ENCODE measurements at regions not wholly inside any gene's neighbourhood (a gene's known extent, or its start where the extent isn't known, plus 50 kb on each side); places are given as distances from the start of the nearest gene placed in this dataset.
"Not testable (repeated sequence)": the region's sequence is repeated elsewhere in the genome, so short reads cannot be mapped to it uniquely, and the experiment has no call there.

GRCh38 chr4:71841336-71841735, 57.5 kb upstream of the GC start:
- no peak for DNase-seq

GRCh38 chr4:71847300-71847699, 63.4 kb upstream of the GC start:
- no peak for DNase-seq

DNA sequence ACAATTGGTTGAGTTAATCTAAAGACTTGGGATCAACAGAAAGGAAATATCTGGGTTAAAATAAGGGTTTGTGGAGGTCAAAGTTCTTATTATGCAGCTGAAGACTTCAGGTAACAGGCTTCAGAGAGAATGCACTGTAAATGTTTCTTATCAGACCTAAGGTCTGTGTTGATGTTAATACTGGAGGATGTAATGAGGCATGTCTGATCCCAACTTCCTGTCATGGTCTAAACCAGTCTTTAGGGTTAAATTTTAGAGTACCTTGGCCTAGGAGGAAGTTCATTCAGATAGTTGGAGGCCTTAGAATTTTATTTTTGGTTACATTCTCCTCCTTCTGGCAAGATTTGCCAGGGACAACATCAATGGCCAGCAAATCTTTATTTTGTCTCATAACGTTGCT, 72.1 kb upstream of the GC start:
- DNase-seq, result no peak

DNA sequence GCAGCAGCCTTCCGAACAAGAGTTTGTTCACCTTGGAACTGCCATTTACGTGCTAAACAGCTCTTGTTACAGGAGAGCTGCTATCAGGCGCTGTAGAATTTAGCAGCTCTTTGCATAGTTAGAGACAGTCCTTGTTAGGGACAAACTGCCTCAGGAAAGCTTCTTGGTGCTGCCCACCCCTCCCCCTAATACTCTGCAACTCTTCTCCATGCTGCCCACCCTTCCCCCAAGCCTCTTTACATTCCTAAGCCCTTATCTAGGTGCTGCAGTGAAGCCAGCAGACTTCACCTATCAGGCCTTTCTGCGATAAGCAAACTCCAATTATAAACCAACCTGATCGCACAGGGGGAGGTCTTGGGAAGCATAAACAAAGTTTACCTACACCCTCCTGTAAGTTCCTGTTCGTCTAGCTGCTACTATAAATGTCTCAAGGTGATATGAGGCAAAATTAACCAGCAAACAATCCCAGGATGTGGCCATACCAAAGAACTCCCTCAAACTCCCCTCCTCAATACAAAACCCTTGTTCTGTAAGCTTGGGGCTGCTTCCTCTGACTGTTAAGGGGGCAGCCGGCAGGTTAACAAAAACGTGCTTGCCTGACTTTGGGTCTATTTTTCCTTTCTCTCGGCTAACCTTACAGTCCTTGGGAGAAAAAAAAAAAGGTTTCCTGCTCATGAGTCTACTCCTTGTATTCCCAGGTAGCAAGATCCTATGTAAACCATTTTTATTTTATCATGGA, 74.0 kb upstream of the GC start:
- no peak for DNase-seq

DNA sequence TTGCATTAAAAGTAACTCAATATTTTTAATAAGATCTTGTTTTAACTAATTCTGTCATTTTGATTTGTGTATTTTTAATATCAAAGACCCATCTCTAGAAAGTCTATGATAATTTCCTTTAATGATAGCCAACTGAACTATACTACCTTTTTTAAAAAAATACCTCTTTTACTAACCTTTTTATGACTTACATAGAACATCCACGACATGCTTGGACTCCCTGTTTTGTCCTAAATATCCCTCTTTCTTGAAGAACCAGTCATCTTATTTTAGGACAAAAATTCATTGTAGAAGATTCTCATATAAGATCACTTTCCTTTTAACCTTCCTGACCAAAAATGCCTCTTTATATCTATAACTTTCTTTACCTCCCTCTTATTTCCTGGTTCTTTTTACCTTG, 76.8 kb upstream of the GC start:
- no peak for DNase-seq

- no peak for DNase-seq
Observed at GRCh38 chr4:71862315-71862714, 78.4 kb upstream of the GC start.

GRCh38 chr4:71863457-71863856, 79.6 kb upstream of the GC start:
- no peak for DNase-seq

GRCh38 chr4:71864380-71864779, 80.5 kb upstream of the GC start:
- DNase-seq, result no peak

DNA sequence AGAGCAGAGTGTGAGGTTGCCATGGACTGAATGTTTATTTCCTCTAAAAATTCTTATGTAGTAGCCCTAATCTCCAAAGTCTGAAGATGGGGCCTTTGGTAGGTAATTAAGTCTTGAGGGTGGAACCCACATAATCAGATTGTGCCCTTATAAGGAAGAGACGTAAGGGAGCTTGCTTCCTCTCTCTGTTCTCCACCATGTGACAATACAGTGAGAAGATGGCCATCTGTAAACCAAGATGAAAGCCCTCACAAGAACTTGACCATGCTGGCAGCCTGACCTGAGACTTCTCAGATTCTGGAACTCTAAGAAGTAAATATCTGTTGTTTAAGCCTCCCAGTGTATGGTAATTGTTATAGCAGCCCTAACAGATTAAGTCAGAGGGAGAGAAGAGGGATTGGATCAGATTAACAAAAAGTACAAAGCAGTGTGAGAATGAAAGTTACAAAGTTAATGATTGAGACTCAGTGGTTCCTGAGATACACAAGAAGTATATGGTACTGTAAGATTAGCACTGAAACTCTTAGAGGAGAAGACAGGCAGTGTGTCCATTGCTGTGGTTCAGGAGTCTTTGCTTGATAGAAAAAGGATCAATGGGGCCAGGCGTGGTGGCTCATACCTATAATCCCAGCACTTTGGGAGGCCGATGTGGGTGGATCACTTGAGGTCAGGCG, 82.5 kb upstream of the GC start:
- no peak for DNase-seq

- DNase-seq, result no peak
Observed at GRCh38 chr4:71867598-71867997, 83.7 kb upstream of the GC start.

DNA sequence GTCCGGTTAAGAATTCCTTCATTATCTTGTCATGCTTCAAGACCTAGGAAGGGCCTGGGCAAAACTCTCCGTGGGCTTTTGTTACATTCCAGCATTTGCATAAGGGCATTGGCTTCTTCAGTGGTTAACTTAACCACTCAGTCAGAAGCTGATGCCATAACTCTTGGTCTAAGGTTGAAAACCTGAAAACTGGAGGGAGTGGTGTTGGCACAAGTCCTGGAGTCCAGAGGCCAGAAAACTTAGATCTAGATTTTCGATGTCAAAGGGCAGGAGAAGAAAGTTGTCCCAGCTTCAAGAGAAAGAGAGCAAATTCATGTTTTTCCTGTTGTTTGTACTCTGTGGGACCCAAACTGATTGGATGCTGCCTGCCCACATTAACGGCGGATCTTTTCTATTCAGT, 86.6 kb upstream of the GC start:
- DNase-seq, result no peak

GRCh38 chr4:71872221-71872620, 88.3 kb upstream of the GC start:
- DNase-seq, result no peak

GRCh38 chr4:71872767-71873415, 89.0 kb upstream of the GC start:
- DNase-seq, result no peak

DNA sequence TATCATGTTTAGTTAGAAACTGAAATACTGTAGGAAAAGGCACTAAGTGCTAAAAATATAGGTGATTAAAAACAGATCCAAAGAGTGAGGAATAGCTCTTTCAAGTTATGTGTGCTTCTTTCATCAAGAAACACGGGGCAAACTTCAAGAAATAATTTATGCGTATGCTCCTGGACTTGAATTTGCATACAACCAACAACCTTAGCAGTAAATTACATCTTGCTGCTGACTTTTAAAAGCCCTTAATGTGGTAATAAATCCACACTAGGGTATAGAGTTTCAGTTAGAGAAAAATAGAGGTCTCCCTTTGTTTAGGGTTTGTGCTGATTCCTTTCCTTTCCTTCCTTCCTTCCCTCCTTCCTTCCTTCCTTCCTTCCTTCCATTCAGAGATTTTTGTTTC, 94.5 kb upstream of the GC start:
- DNase-seq, result no peak

- DNase-seq, result no peak
Observed at GRCh38 chr4:71882113-71882841, 98.4 kb upstream of the GC start.

DNA sequence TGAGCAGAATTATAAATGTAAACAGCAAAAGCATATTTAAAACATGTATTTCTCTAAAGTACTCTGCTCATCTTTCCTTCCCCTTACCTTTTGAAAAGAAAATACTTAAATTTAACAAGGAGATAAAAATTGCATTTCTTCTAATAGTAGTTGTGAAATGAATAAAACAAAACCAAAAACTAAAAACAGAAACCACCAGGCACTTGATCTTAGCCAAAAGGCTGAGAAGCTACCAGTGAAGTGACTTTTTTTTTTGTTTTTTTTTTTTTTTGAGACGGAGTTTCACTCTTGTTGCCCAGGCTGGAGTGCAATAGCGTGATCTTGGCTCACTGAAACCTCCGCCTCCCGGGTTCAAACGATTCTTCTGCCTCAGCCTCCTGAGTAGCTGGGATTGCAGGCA, 116.5 kb upstream of the GC start:
- DNase-seq, result not testable (repeated sequence)

DNA sequence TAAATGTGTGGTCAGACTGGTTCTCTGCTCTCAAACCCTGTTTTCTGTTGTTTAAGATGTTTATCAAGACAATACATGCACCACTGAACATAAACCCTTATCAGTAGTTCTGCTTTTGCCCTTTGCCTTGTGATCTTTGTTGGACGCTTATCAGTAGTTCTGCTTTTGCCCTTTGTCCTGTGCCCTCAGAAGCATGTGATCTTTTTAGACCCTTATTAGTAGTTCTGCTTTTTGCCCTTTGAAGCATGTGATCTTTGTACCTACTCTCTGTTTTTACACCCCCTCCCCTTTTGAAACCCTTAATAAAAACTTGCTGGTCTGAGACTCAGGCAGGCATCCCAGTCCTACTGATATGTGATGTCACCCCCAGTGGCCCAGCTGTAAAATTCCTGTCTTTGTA, 121.7 kb upstream of the GC start:
- DNase-seq, result not testable (repeated sequence)

DNA sequence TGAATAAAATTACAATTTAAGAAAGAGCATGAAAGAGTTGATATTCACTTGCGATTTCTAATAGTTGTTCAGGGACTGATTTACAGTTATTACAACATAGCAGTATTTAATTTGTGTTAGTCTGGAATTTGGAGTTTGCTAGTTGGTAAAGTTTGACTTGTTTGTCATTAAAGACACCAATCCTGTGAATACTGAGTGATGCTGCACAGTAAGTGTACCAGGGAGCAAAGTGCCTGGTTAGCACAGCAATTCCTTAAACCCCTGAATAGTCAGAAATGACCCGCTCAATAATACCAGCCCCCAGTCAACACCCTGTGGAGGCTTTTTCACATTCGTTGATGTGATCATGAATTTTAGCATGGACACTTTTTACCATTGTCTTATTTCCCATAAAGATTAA, 122.2 kb upstream of the GC start:
- DNase-seq, result no peak

DNA sequence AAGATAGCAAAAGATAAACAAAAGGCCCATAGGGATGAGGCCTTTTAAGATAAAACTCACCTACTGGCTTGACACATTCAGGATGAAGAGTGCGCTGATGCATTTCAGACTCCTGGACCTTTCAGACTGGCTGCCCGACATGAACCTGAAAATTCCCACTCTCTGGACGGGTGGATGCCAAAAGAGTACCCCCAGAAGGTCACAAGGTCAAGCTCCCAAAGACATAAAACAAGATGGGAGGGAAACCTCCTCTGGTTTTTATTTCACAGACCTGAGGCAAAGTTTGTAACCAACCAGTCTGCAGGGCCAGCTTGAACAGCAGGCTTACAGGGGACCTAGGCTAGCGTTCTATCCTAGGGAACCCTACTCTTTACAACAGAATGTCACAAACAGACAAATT, 123.2 kb upstream of the GC start:
- DNase-seq, result no peak

DNA sequence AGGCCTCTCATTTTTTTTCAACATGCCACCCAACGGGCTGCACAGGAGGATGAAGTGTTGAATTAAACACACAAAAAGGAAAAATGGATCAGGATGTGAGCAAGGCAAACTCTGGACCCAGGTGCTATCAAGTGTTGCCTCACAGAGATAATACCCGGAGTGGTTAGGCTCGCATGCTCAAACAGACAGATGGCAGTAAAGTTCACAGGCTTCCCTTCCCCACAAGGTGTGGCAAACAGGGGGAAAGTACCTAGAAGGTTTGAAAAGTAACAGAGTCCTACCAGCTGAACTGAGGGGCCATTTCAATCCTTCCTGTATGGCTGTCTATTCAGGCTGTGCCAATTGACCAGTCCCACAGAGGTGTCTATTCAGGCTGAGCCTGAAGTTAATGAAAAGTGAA, 123.9 kb upstream of the GC start:
- no peak for DNase-seq

DNA sequence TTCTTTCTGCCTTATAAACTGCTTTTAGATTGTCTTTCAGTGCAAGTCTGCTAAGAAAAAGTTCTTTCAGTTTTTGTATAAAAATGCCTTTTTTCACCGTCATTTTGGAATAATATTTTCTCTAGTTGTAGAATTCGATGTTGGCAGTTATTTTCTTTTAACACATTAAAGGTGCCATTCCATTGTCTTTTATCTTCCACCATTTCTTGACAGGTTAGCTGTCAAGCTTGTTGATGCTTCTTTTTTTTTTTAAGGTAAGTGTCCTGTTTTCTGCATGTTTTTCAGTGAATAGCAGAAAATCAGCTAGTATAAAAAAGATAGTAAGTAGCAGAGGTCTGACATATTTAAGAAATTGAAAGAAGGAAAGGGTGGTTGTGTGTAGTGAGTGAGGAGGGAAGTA, 118.5 kb upstream of the NPFFR2 start:
- no peak for DNase-seq

GRCh38 chr4:71923070-71923469, 108.7 kb upstream of the NPFFR2 start:
- no peak for DNase-seq

GRCh38 chr4:71930459-71930858, 101.3 kb upstream of the NPFFR2 start:
- DNase-seq, result no peak

DNA sequence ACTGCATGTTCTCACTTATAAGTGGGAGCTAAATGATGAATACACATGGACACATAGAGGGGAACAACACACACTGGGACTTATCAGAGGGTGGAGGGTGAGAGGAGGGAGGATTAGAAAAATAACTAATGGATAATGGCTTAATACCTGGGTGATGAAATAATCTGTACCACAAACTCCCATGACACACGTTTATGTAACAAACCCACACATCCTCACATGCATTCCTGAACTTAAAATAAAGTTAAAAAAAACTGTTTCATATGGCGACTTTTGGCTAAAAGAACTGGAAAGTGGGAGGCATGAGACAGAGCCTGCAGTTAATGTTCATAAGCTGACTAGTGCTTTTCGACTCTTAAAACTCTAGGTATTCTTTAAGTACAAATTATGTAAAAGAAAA, 98.9 kb upstream of the NPFFR2 start:
- no peak for DNase-seq

Measured in NCI-H2081 (cell line).